Body of pancreas (tissue), 4 donors: ENCODE measurements at regions not wholly inside any gene's neighbourhood (a gene's known extent, or its start where the extent isn't known, plus 50 kb on each side); places are given as distances from the start of the nearest gene placed in this dataset.

ENCODE experiments used
- POLR2A ChIP-seq, 3 donors: fragments of 450-650 bp; IDR thresholded peaks; one replicate each; pipeline ENCODE4 v1.6.1; 2016; ENCODE audit warnings: antibody characterized with exemption in 3 of 3, mild to moderate bottlenecking in 2 of 3
- TF ChIP-seq, protein P1 (sequence below), 7 experiments: fragments of 450-650 bp in 4 of 7; fragments of 200-600 bp in 3 of 7; sonication (generic) in 3 of 7; IDR thresholded peaks; one replicate each; pipeline ENCODE4 v1.5.1; 2016 to 2019; ENCODE audit warnings: antibody characterized with exemption in 7 of 7

DNA sequence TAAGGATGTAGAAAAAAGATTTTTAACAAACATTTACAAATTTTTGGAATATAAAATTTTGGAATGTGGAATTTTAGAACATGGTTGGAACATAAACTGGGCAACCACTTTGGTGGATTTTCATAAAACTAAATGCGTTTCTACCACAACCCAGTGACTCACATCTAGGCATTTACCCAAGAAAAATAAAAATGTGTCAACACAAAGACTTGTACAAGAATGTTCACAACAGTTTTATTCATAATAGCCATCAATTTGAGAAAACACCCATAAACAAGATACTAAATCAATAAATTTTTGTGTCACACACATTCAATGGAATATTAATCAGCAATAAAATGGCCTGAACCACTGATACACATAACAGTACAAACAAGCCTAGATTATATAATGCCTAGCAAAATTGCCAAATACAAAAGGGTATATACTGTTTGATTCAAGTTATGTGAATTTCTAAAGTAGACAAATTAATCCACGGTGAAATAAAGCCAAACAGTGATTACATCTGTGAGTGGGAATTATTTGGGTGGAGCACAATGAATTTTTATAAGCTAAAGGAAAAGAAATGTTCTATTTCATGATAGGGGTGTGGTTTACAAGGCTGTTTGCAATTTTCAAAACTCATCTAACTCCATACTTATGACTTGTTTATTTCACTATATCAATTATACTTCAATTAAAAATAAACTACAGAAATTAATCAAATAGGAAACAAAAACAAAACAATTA lies 415.2 kb upstream of the OR4E1 start:
- TF ChIP-seq, protein P1, sequence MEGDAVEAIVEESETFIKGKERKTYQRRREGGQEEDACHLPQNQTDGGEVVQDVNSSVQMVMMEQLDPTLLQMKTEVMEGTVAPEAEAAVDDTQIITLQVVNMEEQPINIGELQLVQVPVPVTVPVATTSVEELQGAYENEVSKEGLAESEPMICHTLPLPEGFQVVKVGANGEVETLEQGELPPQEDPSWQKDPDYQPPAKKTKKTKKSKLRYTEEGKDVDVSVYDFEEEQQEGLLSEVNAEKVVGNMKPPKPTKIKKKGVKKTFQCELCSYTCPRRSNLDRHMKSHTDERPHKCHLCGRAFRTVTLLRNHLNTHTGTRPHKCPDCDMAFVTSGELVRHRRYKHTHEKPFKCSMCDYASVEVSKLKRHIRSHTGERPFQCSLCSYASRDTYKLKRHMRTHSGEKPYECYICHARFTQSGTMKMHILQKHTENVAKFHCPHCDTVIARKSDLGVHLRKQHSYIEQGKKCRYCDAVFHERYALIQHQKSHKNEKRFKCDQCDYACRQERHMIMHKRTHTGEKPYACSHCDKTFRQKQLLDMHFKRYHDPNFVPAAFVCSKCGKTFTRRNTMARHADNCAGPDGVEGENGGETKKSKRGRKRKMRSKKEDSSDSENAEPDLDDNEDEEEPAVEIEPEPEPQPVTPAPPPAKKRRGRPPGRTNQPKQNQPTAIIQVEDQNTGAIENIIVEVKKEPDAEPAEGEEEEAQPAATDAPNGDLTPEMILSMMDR (IDR thresholded peaks at IDR 0.05), result no peak
- no peak for TF ChIP-seq POLR2A (IDR thresholded peaks at IDR 0.05)
